Stimulated activated naive CD8-positive, alpha-beta T cell treated with anti-CD3 and anti-CD28 coated beads, Interleukin-15, Interleukin-2, amounts not matched to agents 100 U/mL and 50 U/mL, for 24 hours (primary cell): ENCODE measurements at regions not wholly inside any gene's neighbourhood (a gene's known extent, or its start where the extent isn't known, plus 50 kb on each side); places are given as distances from the start of the nearest gene placed in this dataset.
"Not testable (repeated sequence)": the region's sequence is repeated elsewhere in the genome, so short reads cannot be mapped to it uniquely, and the experiment has no call there.

ENCODE experiments used
- ATAC-seq: fragments of 150-1000 bp; cut with Tn5 transposase; one replicate; pipeline ENCODE4 v1.10.0; 2021
- DNase-seq: peaks from one replicate; pipeline ENCODE4 v3.0.0; 2021

DNA sequence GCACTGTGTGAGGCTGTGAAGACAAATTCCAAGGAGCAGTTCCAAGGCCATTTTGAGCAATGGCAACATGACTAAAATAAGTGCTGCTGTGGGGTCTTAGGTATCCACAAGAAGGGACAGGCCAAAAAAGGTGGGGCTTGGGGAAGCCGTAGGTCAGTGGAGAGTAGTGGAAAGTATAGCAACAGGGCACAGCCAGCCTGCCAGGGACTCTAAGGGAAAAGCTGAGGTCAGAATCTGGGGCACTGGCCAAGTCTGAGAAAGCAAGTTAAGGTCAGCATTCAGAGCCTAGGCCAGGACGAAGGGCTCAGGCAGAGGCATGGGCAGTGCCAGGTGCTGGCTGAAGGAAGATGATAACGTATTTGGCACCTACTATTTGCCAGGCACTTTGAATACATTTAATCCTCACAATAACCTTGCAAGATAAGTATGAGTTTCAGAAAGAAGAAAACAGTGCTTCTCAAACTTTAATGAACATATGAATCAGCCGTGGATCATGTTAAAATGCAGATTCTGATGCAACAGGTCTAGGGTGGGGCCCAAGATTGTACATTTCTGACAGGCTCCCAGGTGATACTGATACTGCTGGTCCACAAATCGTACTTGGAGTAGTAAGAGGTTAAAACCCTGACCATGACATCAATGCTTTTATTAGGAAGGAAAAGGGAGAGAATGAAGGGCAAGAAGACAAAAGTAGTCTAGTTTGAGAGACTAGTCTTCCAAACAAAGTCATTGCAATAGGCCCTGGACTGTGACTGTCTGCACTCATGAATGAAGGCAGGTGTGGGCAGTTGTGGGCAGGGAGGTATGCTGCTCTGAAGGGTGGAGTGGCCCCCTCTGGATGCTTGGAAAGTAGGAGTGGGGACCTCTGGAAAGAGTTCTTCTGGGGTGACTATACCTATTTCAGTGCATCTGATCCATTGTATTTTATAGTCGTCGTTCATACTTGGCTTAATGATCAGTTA is 106.3 kb upstream of the ANKRD28 start:
- DNase-seq (no peak), ATAC-seq (no peak)

DNA sequence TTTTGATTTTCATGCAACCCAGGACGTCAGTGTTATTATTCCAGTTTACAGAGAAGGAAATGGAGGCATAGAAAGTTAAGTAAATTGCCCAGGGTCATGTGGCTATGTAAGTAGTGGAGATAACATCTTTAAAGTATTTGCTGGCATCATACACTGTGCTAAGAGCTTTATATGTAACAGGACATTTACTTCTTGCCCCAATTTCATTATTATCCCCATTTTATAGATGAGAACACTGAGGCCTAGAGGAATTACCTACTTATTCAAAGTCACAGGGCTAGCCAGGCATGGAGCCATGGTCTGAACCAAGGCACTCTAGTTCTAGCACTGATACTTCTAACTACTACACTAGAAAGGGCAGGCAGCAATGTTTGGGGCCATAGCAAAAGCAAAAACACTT is 107.3 kb upstream of the ANKRD28 start:
- ATAC-seq (no peak), DNase-seq (no peak)

DNA sequence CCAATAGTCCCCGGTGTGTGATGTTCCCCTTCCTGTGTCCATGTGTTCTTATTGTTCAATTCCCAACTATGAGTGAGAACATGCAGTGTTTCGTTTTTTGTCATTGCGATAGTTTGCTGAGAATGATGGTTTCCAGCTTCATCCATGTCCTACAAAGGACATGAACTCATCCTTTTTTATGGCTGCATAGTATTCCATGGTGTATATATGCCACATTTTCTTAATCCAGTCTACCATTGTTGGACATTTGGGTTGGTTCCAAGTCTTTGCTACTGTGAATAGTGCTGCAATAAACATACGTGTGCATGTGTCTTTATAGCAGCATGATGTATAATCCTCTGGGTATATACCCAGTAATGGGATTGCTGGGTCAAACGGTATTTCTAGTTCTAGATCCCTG is 109.6 kb upstream of the ANKRD28 start:
- DNase-seq, ATAC-seq: not testable (repeated sequence)

DNA sequence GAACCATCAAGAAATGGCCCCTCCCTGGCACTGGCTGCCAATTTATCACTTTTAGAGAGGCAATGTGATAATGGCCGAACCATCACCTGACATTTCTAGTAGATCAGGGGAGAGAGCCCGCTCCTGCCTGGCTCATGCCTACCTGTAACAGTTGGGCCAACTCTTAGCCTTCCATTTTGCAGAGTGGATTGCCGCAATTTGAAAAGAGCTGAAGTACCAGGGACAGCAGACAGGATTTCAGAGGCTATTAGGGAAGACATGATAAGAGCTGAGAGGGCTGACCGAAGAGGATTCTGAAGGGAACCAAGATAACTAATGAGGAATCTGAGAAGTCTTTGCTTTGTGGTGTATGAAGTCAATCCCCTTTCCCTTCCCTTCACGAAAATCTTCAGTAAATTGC is 121.2 kb upstream of the ANKRD28 start:
- DNase-seq: no peak
- no peak for ATAC-seq

DNA sequence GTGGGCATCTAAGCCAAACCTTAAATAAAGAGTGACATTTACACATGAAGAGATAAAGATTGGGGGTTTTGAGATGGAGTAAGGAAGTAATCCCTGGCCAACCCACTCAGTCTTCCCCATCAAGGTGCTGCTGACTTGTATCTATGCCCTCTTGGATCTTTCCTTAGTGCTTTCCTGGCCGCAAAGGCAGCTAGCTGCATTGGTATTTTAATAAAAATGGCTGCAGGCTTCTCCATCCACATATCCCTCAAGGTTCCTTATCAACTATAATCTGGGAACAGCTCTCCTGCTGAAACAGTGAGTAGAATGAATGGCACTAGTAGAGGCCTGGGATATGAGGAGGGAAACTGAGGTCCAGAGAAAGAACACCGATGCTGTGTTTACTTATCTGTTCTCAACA is 122.2 kb upstream of the ANKRD28 start:
- DNase-seq (no peak), ATAC-seq (no peak)

DNA sequence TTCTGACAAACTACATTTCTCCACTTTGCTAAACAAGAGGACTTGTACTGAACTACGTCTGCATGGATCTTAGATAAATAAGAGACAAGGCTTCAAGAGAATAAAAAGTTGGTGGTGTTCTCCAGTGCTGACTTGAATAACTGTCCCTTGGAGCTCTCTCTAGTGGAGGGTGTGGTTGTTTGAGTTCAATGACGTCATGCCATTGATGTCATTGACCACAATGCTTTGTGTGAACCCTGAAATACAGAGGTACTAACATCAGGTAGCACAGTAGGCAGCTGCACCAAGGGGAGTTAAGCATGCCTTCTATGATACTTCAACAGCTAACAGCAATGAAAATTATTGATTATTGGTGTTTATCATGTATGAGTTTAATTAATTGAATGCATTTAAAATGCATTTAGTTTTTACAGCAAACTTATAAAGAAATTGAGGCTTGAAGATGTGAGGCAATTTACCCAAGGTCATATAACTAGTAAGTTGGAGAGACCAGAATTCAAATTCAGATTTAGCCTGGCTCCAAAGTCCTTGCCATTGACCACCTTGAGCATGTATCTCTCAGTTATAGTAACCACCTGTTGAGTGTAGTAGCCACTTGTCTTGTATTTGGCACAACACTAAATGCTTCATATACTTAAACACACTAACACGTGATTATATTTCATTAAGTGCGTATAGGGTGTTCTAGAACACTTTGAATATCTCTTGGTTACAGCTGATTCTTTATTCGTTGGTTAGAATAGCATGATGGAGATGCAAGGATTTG is 126.0 kb upstream of the ANKRD28 start:
- ATAC-seq (no peak), DNase-seq (no peak)

DNA sequence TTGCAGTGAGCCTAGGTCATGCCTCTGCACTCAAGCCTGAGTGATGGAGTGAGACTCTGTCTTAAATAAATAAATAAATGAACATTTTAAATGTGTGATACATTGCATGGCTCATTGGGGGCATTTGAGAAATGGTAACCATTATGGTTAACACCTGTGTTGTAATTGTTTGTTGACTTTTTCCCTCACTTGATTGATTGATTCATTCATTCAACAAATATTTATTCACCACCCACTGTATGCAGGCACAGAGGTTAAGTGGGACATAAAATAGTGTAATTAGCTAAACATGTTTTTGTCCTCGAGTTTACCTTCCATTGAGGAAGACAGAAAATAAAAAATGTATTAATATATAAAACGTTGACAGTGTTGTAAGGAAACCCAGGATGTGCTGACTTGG is 127.1 kb upstream of the ANKRD28 start:
- ATAC-seq (no peak), DNase-seq (no peak)

DNA sequence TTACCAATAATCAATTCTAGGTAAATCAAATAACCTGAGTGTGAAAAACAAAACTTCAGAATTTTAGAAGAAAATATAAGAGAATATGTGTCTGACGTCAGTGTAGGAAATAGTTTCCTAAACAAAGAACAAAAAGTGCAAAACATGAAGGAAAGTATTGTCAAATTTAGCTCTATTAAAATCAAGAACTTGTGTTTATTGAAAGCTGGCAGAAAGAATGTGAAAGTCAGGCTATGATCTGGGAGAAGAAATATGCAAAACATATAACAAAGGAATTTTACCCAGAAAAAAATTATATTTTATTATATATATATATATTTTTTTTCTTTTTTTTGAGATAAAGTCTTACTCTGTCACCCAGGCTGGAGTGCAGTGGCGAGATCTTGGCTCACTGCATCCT is 129.1 kb upstream of the ANKRD28 start:
- ATAC-seq (no peak), DNase-seq (no peak)

DNA sequence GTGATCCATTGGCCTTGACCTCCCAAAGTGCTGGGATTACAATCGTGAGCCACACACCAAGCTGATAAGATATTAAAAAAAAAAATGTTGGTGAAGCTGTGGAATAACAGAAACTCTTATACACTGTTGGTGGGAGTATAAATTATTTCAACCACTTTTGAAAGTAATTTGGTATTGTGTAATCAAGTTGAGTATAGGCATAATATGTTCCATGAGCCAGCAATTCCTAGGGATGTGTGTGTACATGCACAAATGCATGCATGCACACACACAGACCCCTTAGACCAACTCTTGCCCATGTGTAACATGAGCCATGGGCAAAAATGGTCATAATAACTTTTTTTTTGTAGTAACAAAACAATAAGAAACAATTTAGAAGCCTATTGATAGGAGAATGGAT is 130.2 kb upstream of the ANKRD28 start:
- ATAC-seq (no peak), DNase-seq (no peak)

DNA sequence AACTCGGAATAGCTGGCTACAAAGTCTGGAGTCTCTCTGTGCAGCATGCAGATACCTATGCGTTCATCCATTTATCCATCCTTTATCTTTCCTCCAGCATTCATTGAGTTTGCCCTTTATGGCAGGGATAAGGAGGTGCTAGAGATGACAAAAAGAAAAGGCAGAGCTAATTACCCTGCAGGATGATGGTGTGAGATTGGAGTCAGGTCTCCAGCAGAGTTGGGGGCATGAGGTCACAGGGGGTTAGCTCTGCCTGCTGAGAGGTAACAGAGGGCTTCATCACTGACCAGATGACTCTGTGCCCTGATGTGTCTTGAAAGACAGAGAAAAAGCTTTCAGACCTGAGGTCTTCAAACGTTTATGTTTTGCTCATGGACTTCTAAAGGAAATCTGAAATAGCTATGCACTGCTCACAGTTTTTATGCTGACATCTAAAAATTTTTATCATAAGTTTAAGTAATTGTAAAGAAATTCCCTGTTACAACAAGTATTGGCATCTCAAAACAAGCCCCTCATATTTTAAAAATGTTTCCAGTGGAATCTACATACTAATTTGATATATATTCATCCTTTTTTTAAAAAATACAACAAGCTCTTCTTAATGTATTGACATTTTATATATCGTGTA is 132.3 kb upstream of the ANKRD28 start:
- DNase-seq: no peak
- ATAC-seq: no peak

DNA sequence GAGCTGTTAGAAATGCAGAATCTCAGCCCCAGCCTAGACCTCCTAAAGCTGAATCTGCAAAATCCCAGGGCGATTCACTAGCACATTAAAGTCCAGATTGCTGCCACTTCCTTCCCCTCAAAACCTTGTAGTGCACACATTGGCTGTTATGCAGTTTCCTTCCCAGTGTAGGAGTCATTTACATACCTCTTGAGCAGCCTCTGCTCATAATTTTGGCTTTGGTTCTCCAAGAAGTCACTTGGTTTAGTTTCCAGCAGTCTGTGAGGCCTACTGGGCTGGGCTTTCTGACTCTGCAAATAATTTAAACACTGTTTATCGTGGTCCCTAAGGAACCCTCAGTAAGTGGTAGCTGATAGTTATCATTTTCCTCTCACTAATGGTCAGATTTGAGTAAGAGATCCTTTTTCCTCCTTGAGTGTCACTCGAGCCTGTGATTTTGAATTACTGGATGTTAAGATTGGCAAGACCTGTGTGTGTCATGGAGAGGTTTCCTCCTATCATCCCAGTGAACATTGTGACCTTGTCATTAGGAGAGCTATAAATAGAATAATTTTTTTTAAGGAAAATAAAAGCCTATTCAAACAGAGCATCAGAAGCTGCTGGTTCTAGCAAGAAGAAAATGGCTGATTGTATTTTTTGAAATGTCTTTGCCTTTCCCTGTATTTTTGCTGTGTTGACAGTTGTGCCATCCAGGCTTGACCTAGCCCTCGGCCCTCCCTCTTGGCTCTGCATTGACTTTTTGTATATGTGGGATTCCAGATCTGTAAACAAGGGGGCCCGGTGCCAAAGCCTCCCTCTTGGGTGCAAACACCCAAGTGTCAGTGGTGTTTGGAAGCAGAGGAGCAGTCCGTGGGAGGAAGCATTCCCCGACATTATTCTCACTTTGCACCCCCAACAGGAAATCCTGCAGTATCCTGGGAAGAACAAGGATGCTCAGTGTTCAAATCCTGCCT is 134.8 kb upstream of the ANKRD28 start:
- no peak for ATAC-seq

DNA sequence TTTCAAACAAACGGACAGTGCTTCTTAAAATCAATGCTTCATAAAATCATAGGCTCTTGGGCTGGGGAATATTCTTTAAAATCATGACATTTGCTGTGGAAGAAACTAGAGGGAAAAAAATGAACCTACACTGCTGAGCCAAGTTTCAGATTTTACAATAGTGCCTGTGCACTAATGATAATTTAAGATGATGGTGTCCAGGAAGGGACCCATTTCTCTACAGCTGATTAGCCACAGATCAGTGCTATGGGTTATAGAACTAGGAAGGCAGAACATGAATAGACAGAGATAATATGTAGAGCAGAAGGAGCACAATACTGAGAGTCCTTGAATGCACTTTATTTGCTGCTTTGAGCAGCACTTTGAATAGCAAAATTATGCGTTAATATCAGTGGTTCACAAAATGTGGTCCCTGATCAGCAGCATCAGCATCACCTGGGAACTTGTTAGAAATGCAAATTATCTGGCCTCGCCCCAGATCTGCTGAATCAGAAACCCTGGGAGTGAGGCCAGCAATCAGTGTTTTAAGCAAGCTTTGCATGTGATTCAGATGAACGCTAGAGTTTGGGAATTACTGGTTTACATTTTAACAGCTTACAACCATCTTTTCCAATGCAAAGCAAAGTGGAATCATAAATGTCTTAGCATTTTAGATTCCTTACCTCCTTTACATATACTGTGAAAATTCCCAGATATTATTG is 135.8 kb upstream of the ANKRD28 start:
- ATAC-seq (no peak), DNase-seq (no peak)

More for the DNA sequence above, 134.8 kb upstream of the ANKRD28 start:
- DNase-seq: no peak

DNA sequence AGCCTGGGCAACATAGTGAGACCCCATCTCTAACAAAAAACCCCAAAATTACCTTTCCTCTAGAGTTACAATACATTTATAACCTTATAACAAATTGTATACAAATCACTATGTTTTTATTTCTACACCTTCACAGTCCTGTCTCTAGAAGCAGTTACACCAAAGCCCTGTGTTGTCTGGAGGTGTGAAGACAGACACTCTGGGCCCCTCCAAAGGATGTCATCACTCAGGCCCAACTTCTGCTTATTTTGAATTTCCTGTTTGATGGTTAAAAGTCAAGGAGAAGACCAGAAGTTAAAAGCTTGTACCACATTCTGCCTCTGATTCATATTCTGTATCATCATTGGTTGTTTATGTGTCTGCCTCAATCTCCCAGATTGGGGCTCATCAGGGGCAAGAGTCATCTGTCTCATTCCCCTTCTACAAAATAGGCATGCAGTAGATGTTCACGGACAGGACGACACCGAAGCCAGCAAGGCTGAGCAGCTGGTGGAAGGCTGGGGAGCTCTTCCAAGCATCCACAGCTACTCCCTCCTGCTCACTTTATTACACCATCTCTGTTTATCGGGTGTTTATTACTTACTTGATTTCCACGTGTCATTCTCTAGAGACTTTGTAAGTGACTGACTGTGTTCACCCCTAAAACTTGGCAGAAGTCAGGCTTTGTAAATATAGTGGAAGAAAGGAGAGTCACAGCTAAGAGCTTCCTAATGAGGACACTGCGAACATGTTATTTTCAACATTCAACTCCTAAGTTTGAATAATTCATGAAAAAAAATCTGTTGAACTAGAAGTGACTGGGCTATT is 136.8 kb upstream of the ANKRD28 start:
- DNase-seq (no peak), ATAC-seq (no peak)

DNA sequence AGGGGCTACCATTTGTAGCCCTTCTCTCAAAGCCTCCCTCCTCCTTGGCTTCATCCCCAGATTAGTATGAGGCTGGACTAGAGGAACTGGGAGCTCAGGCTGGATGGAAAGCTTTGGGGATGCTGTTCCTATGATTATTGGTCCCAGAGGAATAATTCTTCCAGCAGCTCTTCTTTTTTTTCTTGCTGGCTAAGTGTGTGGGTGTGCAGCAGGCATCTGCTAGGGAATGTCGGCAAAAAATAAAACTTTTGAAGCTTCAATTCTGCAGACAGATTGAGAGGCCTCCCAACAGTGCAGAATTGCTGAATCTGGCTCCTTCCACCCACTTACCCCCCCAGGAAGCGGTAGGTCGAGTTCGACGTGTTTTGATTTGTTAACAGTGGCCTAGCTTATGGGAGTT is 138.5 kb upstream of the ANKRD28 start:
- DNase-seq (no peak), ATAC-seq (no peak)

DNA sequence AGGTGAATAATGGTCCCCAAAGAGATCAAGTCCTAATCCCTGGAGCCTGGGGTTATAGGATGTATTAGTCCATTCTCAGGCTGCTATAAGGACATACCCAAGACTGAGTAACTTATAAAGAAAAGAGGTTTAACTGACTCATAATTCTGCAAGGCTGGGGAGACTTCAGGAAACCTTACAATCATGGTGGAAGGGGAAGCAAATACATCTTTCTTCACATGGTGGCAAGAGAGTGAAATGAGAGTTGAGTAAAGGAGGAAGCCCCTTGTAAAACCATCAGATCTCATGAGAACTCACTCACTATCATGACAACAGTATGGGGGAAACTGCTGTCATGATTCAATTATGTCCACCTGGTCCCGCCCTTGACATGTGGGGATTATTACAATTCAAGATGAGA is 142.9 kb upstream of the ANKRD28 start:
- ATAC-seq (no peak), DNase-seq (no peak)

DNA sequence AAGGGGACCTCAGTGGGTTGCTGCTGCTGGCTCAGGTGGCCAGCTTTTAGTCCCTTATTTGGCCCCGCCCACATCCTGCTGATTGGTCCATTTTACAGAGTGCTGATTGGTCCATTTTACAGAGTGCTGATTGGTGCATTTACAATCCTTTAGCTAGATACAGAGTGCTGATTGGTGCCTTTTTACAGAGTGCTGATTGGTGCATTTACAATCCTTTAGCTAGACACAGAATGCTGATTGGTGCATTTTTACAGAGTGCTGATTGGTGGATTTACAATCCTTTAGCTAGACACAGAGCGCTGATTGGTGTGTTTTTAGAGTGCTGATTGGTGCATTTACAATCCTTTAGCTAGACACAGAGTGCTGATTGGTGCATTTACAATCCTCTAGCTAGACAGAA is 143.7 kb upstream of the ANKRD28 start:
- ATAC-seq, DNase-seq: not testable (repeated sequence)

DNA sequence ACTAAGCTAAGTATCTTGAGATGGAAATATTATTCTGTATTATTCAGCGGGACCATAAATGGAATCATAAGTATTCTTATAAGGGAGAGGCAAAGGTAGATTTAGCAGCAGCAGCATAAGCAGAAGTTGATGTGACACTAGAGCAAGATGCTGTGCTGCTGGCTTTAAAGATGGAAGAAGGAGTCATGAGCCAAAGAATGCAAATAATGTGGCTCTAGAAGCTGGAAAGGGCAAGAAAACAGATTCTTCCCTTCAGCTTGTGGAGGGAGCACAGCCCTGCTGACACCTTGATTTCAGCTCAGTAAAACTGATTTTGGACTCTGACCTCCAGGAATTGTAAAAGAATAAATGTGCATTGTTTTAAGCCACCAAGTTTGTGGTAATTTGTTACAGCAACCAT is 144.2 kb upstream of the ANKRD28 start:
- ATAC-seq (no peak), DNase-seq (no peak)

DNA sequence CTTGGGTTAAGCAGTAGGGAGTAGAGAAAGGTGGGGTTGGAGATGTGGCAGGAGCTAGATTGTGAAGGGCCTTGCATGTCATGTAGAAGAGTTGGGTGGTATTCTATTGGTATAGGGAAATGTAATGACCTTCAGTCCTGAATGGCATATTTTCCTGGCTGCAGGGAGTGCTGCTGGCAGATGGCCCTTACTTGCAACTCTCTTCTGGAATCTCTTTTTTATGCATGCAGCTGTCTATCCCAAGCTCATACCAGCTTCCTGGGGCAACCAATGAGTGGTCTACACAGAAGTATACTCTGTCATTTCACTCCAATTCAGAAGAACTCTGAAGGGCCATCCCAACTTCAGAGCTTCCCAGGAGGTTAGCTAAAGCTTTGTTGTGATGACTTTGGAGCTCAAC is 144.7 kb upstream of the ANKRD28 start:
- DNase-seq (no peak), ATAC-seq (no peak)

DNA sequence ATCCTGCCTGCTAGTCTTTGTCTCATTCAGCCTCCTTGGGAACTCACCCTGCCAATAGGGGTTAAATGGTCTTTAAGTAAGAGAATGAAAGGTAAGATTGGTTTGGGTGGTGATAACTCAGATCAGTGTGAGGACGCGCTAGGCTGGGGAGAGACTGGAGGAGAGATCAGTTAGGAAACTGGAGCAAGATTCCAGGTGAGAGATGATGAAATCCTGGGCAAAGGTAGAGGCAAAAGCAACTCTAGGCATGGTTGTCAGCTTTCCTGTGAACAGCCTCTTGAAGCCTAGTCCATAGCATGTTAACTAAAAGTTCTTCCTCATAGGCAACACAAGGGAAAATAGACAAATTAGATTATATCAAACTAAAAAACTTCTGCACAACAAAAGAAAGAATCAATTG is 145.2 kb upstream of the ANKRD28 start:
- ATAC-seq (no peak), DNase-seq (no peak)

DNA sequence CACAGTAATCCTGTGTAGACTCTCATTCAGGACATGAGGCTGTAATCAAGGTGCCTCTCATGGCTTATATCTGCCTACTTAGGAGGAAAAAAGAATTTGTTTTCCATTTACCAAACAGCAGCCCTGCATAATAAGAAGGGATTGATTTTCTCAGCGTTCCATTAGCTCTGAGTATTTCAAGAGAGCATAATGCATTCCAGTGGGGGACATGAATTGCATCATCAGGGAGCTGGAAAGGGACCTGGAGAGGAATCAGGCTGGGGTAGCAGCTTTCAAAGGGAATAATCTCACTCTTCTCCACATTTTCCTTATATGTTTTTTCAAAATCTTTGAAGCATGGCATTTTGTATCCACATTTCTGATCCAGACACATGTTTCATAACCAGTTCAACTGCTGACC is 150.6 kb upstream of the ANKRD28 start:
- ATAC-seq (no peak), DNase-seq (no peak)
